ENCODE measurements at regions not wholly inside any gene's neighbourhood (a gene's known extent, or its start where the extent isn't known, plus 50 kb on each side); places are given as distances from the start of the nearest gene placed in this dataset.

GRCh38 chr16:79274264-79274663, 326.3 kb downstream of the MAF start:
- TF ChIP-seq TCF7L2 (IDR thresholded peaks at IDR 0.05; ENCODE audit: borderline replicate concordance, extremely low read depth, insufficient read depth, insufficient read length) = no peak
- no peak for TF ChIP-seq YY1 (IDR thresholded peaks at IDR 0.05; ENCODE audit: extremely low read depth, insufficient replicate concordance, low read depth, low read length)
- TF ChIP-seq SIN3A (IDR thresholded peaks at IDR 0.05; ENCODE audit: low read depth) = no peak
- TF ChIP-seq EZH2phosphoT487 (IDR thresholded peaks at IDR 0.05; ENCODE audit: borderline replicate concordance) = no peak
- TF ChIP-seq POLR2A (IDR thresholded peaks at IDR 0.05; ENCODE audit: borderline replicate concordance, extremely low read depth, insufficient read depth, insufficient read length) = no peak
- no peak for TF ChIP-seq CBX3 (IDR thresholded peaks at IDR 0.05; ENCODE audit: low read depth)
- TF ChIP-seq MAX (IDR thresholded peaks at IDR 0.05) = no peak
- no peak for TF ChIP-seq ATF3 (IDR thresholded peaks at IDR 0.05)
- TF ChIP-seq REST (IDR thresholded peaks at IDR 0.05; ENCODE audit: low read depth) = no peak
- TF ChIP-seq SRF (IDR thresholded peaks at IDR 0.05; ENCODE audit: low read depth) = no peak
- TF ChIP-seq POLR2AphosphoS5 (IDR thresholded peaks at IDR 0.05; ENCODE audit: low read depth, low read length) = no peak
- TF ChIP-seq RAD21 (IDR thresholded peaks at IDR 0.05; ENCODE audit: low read depth) = no peak
- TF ChIP-seq ELF1 (IDR thresholded peaks at IDR 0.05; ENCODE audit: borderline replicate concordance, low read depth) = no peak
- TF ChIP-seq CEBPB (IDR thresholded peaks at IDR 0.05; ENCODE audit: low read depth) = no peak

More at GRCh38 chr16:79274264-79274663, 326.3 kb downstream of the MAF start:
- BruUV-seq (replicated peaks) = no TSS peak
- no peaks in the 10 kb centered on the region for H3K9me2 ChIP-seq (ENCODE audit: insufficient read depth)
- ChIA-PET RAD21 (ENCODE audit: low non-redundant PET in 1 of 2, low total read pairs in 2 of 2, uncharacterized antibody in 2 of 2, unreplicated experiment in 2 of 2) (no interaction called here), CTCF (no interaction called here), POLR2A (no interaction called here)
- ATAC-seq (no peak), DNase-seq (ENCODE audit: low read depth, low spot score) (no peak)
- H3K9ac ChIP-seq (ENCODE audit: low read length) = no peak overlapping the region
- H3K79me2 ChIP-seq (ENCODE audit: insufficient read depth, low read length) = no peaks in the 10 kb centered on the region
- H3K4me3 ChIP-seq (replicated peaks in 1 of 2; ENCODE audit: low read depth in 1 of 2, low read length in 2 of 2) = no peak overlapping the region
- no peaks in the 10 kb centered on the region for H3K27me3 ChIP-seq (ENCODE audit: insufficient read depth, low read length)
- peaks cover 5 to 16% of the 10 kb centered on the region in 2 experiments; a peak in 2 of 4 replicates for H3K9me3 ChIP-seq (ENCODE audit: control insufficient read depth in 1 of 2, insufficient read depth in 1 of 2, low read depth in 1 of 2, low read length in 2 of 2)
- H3K4me1 ChIP-seq (ENCODE audit: control insufficient read depth in 1 of 2, insufficient read depth in 2 of 2, low read length in 2 of 2) = no peaks in the 10 kb centered on the region
- no peak overlapping the region for H2AFZ ChIP-seq (ENCODE audit: low read depth, low read length, poor library complexity, severe bottlenecking)
- no peaks in the 10 kb centered on the region for H3K36me3 ChIP-seq (ENCODE audit: control insufficient read depth in 1 of 2, insufficient read depth in 2 of 2, low read length in 2 of 2)
- no peak overlapping the region for H3K4me2 ChIP-seq (ENCODE audit: low read length)
- intact Hi-C loops (cut with micrococcal nuclease) = no loop called here
- H3K27ac ChIP-seq (ENCODE audit: low read depth, low read length) = no peak overlapping the region
- H4K20me1 ChIP-seq (ENCODE audit: insufficient read depth) = no peaks in the 10 kb centered on the region
